Ovary (tissue), 7 donors: ENCODE measurements at regions not wholly inside any gene's neighbourhood (a gene's known extent, or its start where the extent isn't known, plus 50 kb on each side); places are given as distances from the start of the nearest gene placed in this dataset.
"Not testable (repeated sequence)": the region's sequence is repeated elsewhere in the genome, so short reads cannot be mapped to it uniquely, and the experiment has no call there.

Experiments used
- DNase-seq, 5 donors: peaks; one replicate each; pipeline ENCODE4 v3.0.0-alpha.2; 2019 to 2020
- H3K27ac ChIP-seq, 2 donors: fragments of 200-600 bp; one replicate each; pipeline versions ENCODE4 v1.5.1 to v1.8.0; 2019 to 2022
- H3K27me3 ChIP-seq: fragments of 200-600 bp; one replicate; pipeline ENCODE4 v1.8.0; 2022
- H3K36me3 ChIP-seq: fragments of 200-600 bp; sonication (generic); one replicate; pipeline ENCODE4 v1.5.1; 2019
- H3K4me1 ChIP-seq: one replicate; pipeline ENCODE4 v1.8.1; 2013; ENCODE audit warnings: mild to moderate bottlenecking, moderate library complexity; ENCODE audit not compliant: insufficient read depth
- H3K4me3 ChIP-seq: fragments of 200-600 bp; sonication (generic); one replicate; pipeline ENCODE4 v1.5.1; 2017
- H3K9me3 ChIP-seq, 2 donors: fragments of 200-600 bp in 1 of 2; sonication (generic) in 1 of 2; one replicate each; pipeline versions ENCODE4 v1.5.1 to v1.8.1; 2013 to 2019; ENCODE audit warnings: mild to moderate bottlenecking in 1 of 2, moderate library complexity in 1 of 2
- CTCF ChIP-seq, 3 donors: fragments of 450-650 bp in 2 of 3; fragments of 200-600 bp in 1 of 3; IDR thresholded peaks; one replicate each; pipeline versions ENCODE4 v1.5.1 to v1.8.0; 2016 to 2022; ENCODE audit warnings: antibody characterized with exemption in 3 of 3, mild to moderate bottlenecking in 1 of 3
- EP300 ChIP-seq: sonication (generic); formaldehyde crosslinking; IDR thresholded peaks from one replicate; pipeline ENCODE4 v1.6.1; 2017; ENCODE audit warnings: antibody characterized with exemption
- POLR2A ChIP-seq: fragments of 450-650 bp; IDR thresholded peaks from one replicate; pipeline ENCODE4 v1.6.1; 2017; ENCODE audit warnings: antibody characterized with exemption, mild to moderate bottlenecking, moderate library complexity
- WGBS, 3 donors: extraction: QIAGEN DNeasy Blood & Tissue Kit in 1 of 3; methylation state at CpG; one replicate each; pipeline versions ENCODE4 v1.1.5 to v1.1.7; 2013 to 2017; 5-methylcytosine and 5-hydroxymethylcytosine counted together
- intact Hi-C, 4 donors: fragments of 100-400 bp; cut with DNase I; formaldehyde crosslinking; loops; one replicate each; pipeline versions ENCODE4 v1.11.0 to v1.15.1; 2022 to 2023
- donor health status: DM: no; HTN: no; CAD: no; lungs with moderate emphysema.
- donor health status: DM: no; HTN: no; CAD: no.
- donor health status: Bipolar disorder and iron deficiency.
- donor health status: DM: no; HTN: no; CAD: no.
- donor health status: DM: yes; HTN: yes; CAD: no.

GRCh38 chr6:140156131-140156530 lies 781.7 kb upstream of the CITED2 start:
- Histone ChIP-seq H3K27me3 (no peaks in the 10 kb centered on the region), H3K9me3 (no peaks in the 10 kb centered on the region), H3K36me3 (no peaks in the 10 kb centered on the region), H3K27ac (no peak overlapping the region), H3K4me3 (no peak overlapping the region), H3K4me1 (no peaks in the 10 kb centered on the region)
- DNase-seq = no peak
- no peak for TF ChIP-seq CTCF (IDR thresholded peaks at IDR 0.05)
- TF ChIP-seq EP300 = no peak
- no peak for TF ChIP-seq POLR2A
- 96 to 97% (median 97%) methylated on average over 6 of the region's 6 CpGs for WGBS, 3 donors
- intact Hi-C loops = no loop called here

- Histone ChIP-seq H3K4me3 (no peak overlapping the region), H3K36me3 (no peaks in the 10 kb centered on the region), H3K9me3 (no peaks in the 10 kb centered on the region), H3K27ac (no peak overlapping the region), H3K27me3 (no peaks in the 10 kb centered on the region), H3K4me1 (no peaks in the 10 kb centered on the region)
- intact Hi-C loops = no loop called here
- TF ChIP-seq POLR2A (no peak), CTCF (IDR thresholded peaks at IDR 0.05) (no peak), EP300 (no peak)
- no peak for DNase-seq
These were observed 781.1 kb upstream of the CITED2 start for GRCh38 chr6:140155451-140156126.

GRCh38 chr6:140153703-140154102 lies 779.3 kb upstream of the CITED2 start:
- H3K4me1 ChIP-seq = no peaks in the 10 kb centered on the region
- intact Hi-C loops = no loop called here
- 67 to 79% (median 68%) methylated on average over 1 of the region's 1 CpG for WGBS, 3 donors
- no peak for TF ChIP-seq EP300
- TF ChIP-seq POLR2A = no peak
- no peak for TF ChIP-seq CTCF (IDR thresholded peaks at IDR 0.05)
- no peak overlapping the region for H3K4me3 ChIP-seq
- H3K27me3 ChIP-seq = no peaks in the 10 kb centered on the region
- H3K27ac ChIP-seq = no peak overlapping the region
- no peak for DNase-seq
- H3K9me3 ChIP-seq = no peaks in the 10 kb centered on the region
- H3K36me3 ChIP-seq = no peaks in the 10 kb centered on the region

- H3K36me3 ChIP-seq, DNase-seq, H3K27ac ChIP-seq, H3K27me3 ChIP-seq, H3K4me3 ChIP-seq, H3K4me1 ChIP-seq, intact Hi-C loops, H3K9me3 ChIP-seq: not testable (repeated sequence)
- WGBS, 3 donors = 96 to 98% (median 97%) methylated on average over 54 to 67 of the region's 67 CpGs
These were observed 773.7 kb upstream of the CITED2 start for GRCh38 chr6:140147825-140148814.

- H3K27ac ChIP-seq = no peak overlapping the region
- intact Hi-C loops = no loop called here
- 91 to 96% (median 93%) methylated on average over 1 of the region's 1 CpG for WGBS, 3 donors
These were observed 766.4 kb upstream of the CITED2 start for GRCh38 chr6:140140891-140141290.

More at GRCh38 chr6:140140891-140141290, 766.4 kb upstream of the CITED2 start:
- TF ChIP-seq EP300 = no peak
- no peak for TF ChIP-seq POLR2A
- no peak for TF ChIP-seq CTCF (IDR thresholded peaks at IDR 0.05)
- H3K4me1 ChIP-seq = no peaks in the 10 kb centered on the region
- no peak for DNase-seq
- H3K4me3 ChIP-seq = no peak overlapping the region
- no peaks in the 10 kb centered on the region for H3K27me3 ChIP-seq
- H3K36me3 ChIP-seq = no peaks in the 10 kb centered on the region
- H3K9me3 ChIP-seq = no peaks in the 10 kb centered on the region
